Fibroblast of lung (primary cell): ENCODE measurements at regions not wholly inside any gene's neighbourhood (a gene's known extent, or its start where the extent isn't known, plus 50 kb on each side); places are given as distances from the start of the nearest gene placed in this dataset.
"Not testable (repeated sequence)": the region's sequence is repeated elsewhere in the genome, so short reads cannot be mapped to it uniquely, and the experiment has no call there.

Source experiments
- DNase-seq, 2 donors: peaks; one replicate each; pipeline versions ENCODE4 v3.0.0 to v3.0.0-alpha.2; 2010; ENCODE audit warnings: low read depth in 2 of 2
- H2AFZ ChIP-seq: 2 replicates; pipeline ENCODE4 v1.5.1; 2012; ENCODE audit warnings: low read length, control low read depth, inconsistent platforms
- H3K27ac ChIP-seq: 2 replicates; pipeline ENCODE4 v1.5.1; 2011; ENCODE audit warnings: low read length, control low read depth; ENCODE audit not compliant: insufficient read depth
- H3K27me3 ChIP-seq: 2 replicates; pipeline ENCODE4 v1.5.1; 2011; ENCODE audit warnings: mild to moderate bottlenecking, low read length; ENCODE audit not compliant: control insufficient read depth, insufficient read depth
- H3K36me3 ChIP-seq: 2 replicates; pipeline ENCODE4 v1.5.1; 2011; ENCODE audit warnings: low read length; ENCODE audit not compliant: control insufficient read depth, insufficient read depth
- H3K4me1 ChIP-seq: 2 replicates; pipeline ENCODE4 v1.5.1; 2011; ENCODE audit warnings: low read length; ENCODE audit not compliant: control insufficient read depth, insufficient read depth; ENCODE audit errors: extremely low read depth
- H3K4me2 ChIP-seq: 2 replicates; pipeline ENCODE4 v1.5.1; 2011; ENCODE audit warnings: low read length, control low read depth; ENCODE audit not compliant: insufficient read depth; ENCODE audit errors: extremely low read depth
- H3K4me3 ChIP-seq, 4 experiments: fragments of 200-600 bp in 1 of 4; sonication (generic) in 1 of 4; replicated peaks in 1 of 4; 2 replicates each; pipeline ENCODE4 v1.5.1; 2011 to 2016; ENCODE audit warnings: low read length in 4 of 4, low read depth in 3 of 4, mild to moderate bottlenecking in 3 of 4, control low read depth in 2 of 4, inconsistent platforms in 1 of 4, mixed read lengths in 1 of 4; ENCODE audit not compliant: insufficient read depth in 1 of 4; ENCODE audit errors: control extremely low read depth in 1 of 4
- H3K79me2 ChIP-seq: 2 replicates; pipeline ENCODE4 v1.5.1; 2012; ENCODE audit warnings: mild to moderate bottlenecking, low read length, inconsistent platforms; ENCODE audit not compliant: control insufficient read depth, insufficient read depth
- H3K9ac ChIP-seq: 2 replicates; pipeline ENCODE4 v1.5.1; 2011; ENCODE audit warnings: mild to moderate bottlenecking, low read length, control low read depth; ENCODE audit not compliant: insufficient read depth
- H3K9me3 ChIP-seq: 2 replicates; pipeline ENCODE4 v1.5.1; 2012; ENCODE audit warnings: low read depth, low read length; ENCODE audit not compliant: control insufficient read depth, insufficient read depth
- H4K20me1 ChIP-seq: 2 replicates; pipeline ENCODE4 v1.5.1; 2011; ENCODE audit warnings: low read length; ENCODE audit not compliant: control insufficient read depth, insufficient read depth; ENCODE audit errors: extremely low read depth
- EZH2 ChIP-seq: IDR thresholded peaks from 2 replicates; pipeline ENCODE4 v1.5.1; 2012; ENCODE audit warnings: low read length, control low read depth, mild to moderate bottlenecking; ENCODE audit errors: missing control alignments
- TF ChIP-seq, protein P1 (sequence below), 2 donors: IDR thresholded peaks in 1 of 2; conservative IDR thresholded peaks in 1 of 2; 1 replicate in 1 of 2; 2 replicates in 1 of 2; pipeline ENCODE4 v1.5.1; 2011 to 2012; ENCODE audit warnings: low read length in 2 of 2, control low read depth in 1 of 2, inconsistent platforms in 1 of 2, low read depth in 1 of 2, mild to moderate bottlenecking in 1 of 2

DNA sequence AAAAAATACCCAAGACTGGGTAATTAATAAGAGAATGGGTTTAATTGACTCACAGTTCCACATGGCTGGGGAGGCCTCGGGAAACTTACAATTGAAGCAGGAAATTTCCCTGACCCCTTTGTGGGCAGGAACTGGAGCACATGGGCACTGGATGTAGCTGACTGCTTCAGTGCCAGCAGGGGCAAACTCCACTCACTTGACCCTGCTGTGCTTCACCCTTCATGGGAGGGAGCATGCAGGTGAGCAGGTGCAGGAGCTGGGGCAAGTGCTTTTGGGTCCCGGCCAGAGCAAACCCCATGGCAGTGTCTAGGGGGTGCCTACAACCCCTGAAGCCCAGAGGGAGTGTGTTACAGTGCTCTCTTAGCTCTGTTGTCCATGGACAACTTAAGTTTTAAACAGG is 132.6 kb downstream of the AKR1D1 start:
- H3K9me3 ChIP-seq = no peaks in the 10 kb centered on the region
- no peaks in the 10 kb centered on the region for H3K4me1 ChIP-seq
- no peaks in the 10 kb centered on the region for H4K20me1 ChIP-seq
- TF ChIP-seq, protein P1, sequence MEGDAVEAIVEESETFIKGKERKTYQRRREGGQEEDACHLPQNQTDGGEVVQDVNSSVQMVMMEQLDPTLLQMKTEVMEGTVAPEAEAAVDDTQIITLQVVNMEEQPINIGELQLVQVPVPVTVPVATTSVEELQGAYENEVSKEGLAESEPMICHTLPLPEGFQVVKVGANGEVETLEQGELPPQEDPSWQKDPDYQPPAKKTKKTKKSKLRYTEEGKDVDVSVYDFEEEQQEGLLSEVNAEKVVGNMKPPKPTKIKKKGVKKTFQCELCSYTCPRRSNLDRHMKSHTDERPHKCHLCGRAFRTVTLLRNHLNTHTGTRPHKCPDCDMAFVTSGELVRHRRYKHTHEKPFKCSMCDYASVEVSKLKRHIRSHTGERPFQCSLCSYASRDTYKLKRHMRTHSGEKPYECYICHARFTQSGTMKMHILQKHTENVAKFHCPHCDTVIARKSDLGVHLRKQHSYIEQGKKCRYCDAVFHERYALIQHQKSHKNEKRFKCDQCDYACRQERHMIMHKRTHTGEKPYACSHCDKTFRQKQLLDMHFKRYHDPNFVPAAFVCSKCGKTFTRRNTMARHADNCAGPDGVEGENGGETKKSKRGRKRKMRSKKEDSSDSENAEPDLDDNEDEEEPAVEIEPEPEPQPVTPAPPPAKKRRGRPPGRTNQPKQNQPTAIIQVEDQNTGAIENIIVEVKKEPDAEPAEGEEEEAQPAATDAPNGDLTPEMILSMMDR (conservative IDR thresholded peaks at IDR 0.05 in 1 of 2, IDR thresholded peaks at IDR 0.05 in 1 of 2; ENCODE audit: low read depth in 1 of 2, low read length in 2 of 2) = no peak
- TF ChIP-seq EZH2 = no peak
- no peaks in the 10 kb centered on the region for H3K27me3 ChIP-seq
- no peak overlapping the region for H3K4me3 ChIP-seq
- no peak overlapping the region for H3K4me2 ChIP-seq
- no peak overlapping the region for H3K9ac ChIP-seq
- H3K79me2 ChIP-seq = no peaks in the 10 kb centered on the region
- DNase-seq = no peak
- H3K36me3 ChIP-seq = no peaks in the 10 kb centered on the region
- H3K27ac ChIP-seq = no peak overlapping the region
- no peak overlapping the region for H2AFZ ChIP-seq

DNA sequence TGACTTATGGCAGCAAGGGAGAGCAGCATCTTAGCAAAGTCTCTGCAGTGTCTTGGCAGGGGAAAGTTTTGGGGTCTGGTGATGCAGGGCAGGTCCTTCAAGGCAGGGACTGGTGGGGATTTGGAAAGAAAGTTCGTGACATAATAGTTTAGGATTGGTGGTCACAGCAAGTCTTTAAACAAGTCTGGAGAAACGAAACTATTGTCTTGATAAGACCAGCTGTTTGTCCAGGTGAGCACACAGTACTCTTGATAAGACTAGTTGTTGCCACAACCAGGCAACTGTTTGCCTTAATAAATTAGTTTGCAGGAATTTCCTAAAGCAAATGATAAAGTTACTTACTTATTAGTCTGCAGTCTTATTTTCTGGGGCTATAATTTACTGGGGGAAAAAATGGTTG is 136.1 kb downstream of the AKR1D1 start:
- H3K4me2 ChIP-seq = no peak overlapping the region
- H3K4me1 ChIP-seq = no peaks in the 10 kb centered on the region
- no peaks in the 10 kb centered on the region for H4K20me1 ChIP-seq
- H3K27me3 ChIP-seq = no peaks in the 10 kb centered on the region
- TF ChIP-seq EZH2 = no peak
- TF ChIP-seq, protein P1 (conservative IDR thresholded peaks at IDR 0.05 in 1 of 2, IDR thresholded peaks at IDR 0.05 in 1 of 2; ENCODE audit: low read depth in 1 of 2, low read length in 2 of 2) = no peak
- DNase-seq = no peak
- H3K27ac ChIP-seq = no peak overlapping the region
- H3K4me3 ChIP-seq = no peak overlapping the region
- no peak overlapping the region for H2AFZ ChIP-seq
- no peaks in the 10 kb centered on the region for H3K79me2 ChIP-seq
- no peaks in the 10 kb centered on the region for H3K36me3 ChIP-seq
- H3K9ac ChIP-seq = no peak overlapping the region
- H3K9me3 ChIP-seq = no peaks in the 10 kb centered on the region

DNA sequence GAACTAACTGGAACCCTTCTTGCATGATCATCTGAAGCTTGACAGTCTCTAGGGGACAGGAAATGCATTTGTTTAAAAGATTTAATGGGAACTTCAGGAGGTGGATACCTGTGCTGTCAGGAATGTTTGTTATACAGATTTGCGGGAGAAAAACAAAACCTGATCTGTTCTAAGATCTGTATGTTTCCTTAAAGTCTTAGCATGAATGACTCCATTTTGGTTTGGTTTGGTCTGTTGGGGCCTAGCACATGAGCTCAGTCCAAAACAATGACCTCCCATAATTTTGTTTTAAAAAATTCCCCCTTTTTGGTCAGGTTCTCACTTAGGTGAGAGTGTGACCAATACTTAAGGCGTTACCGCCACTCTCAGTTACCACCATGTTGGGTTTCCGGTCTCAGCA is 138.7 kb downstream of the AKR1D1 start:
- Histone ChIP-seq H3K27ac (no peak overlapping the region), H3K4me2 (no peak overlapping the region), H3K9me3 (no peaks in the 10 kb centered on the region), H3K27me3 (no peaks in the 10 kb centered on the region), H3K4me3 (no peak overlapping the region), H3K36me3 (no peaks in the 10 kb centered on the region), H3K4me1 (no peaks in the 10 kb centered on the region), H4K20me1 (no peaks in the 10 kb centered on the region), H3K79me2 (no peaks in the 10 kb centered on the region), H2AFZ (no peak overlapping the region), H3K9ac (no peak overlapping the region)
- TF ChIP-seq, protein P1 (conservative IDR thresholded peaks at IDR 0.05 in 1 of 2, IDR thresholded peaks at IDR 0.05 in 1 of 2; ENCODE audit: low read depth in 1 of 2, low read length in 2 of 2) = no peak
- TF ChIP-seq EZH2 = no peak
- DNase-seq = no peak

DNA sequence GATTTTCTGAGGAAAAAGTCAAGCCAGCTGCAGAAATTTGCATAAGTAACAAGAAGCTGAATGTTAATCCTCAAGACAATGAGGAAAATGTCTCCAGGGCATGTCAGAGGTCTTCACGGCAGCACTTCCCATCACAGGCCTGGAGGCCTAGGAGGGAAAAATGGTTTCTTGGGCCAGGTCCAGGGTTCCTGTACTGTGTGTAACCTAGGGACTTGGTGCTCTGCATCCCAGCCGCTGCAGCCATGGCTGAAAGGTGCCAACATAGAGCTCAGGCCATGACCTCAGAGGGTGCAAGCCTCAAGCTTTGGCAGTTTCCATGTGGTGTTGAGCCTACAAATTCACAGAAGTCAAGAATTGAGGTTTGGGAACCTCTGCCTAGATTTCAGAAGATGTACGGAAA is 144.1 kb downstream of the AKR1D1 start:
- H3K79me2 ChIP-seq, H2AFZ ChIP-seq, H3K9me3 ChIP-seq, H3K4me2 ChIP-seq, H3K4me1 ChIP-seq, H3K36me3 ChIP-seq, H3K4me3 ChIP-seq, H3K27me3 ChIP-seq, H3K9ac ChIP-seq, DNase-seq, H3K27ac ChIP-seq, H4K20me1 ChIP-seq: not testable (repeated sequence)

DNA sequence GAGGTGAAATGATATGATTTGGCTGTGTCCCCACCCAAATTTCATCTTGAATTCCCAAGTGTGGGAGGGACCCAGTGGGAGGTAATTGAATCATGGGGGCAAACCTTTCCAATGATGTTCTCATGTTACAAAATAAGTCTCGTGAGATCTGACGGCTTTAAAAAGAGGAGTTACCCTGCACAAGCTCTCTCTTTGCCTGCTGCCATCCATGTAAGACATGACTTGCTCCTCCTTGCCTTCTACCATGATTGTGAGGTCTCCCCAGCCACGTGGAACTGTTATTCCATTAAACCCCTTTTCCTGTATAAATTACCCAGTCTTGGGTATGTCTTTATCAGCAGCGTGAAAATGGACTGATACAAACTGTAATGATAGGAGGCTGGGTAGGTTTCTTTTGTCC is 145.1 kb downstream of the AKR1D1 start:
- H3K27ac ChIP-seq, H3K9ac ChIP-seq, H3K79me2 ChIP-seq, H3K36me3 ChIP-seq, DNase-seq, H4K20me1 ChIP-seq, H3K4me2 ChIP-seq, H3K4me3 ChIP-seq, H3K27me3 ChIP-seq, H2AFZ ChIP-seq, H3K4me1 ChIP-seq, H3K9me3 ChIP-seq: not testable (repeated sequence)
